Stimulated activated CD4-positive, alpha-beta T cell treated with anti-CD3 and anti-CD28 coated beads, Interleukin-12 subunit alpha, Interleukin-12 subunit beta, amount 100 ng/mL, for 48 hours (primary cell): ENCODE measurements at regions not wholly inside any gene's neighbourhood (a gene's known extent, or its start where the extent isn't known, plus 50 kb on each side); places are given as distances from the start of the nearest gene placed in this dataset.
"Not testable (repeated sequence)": the region's sequence is repeated elsewhere in the genome, so short reads cannot be mapped to it uniquely, and the experiment has no call there.

Source experiments
- DNase-seq, 3 donors: peaks; one replicate each; pipeline ENCODE4 v3.0.0-alpha.2; 2020; ENCODE audit warnings: low read depth in 2 of 3, low spot score in 1 of 3

DNA sequence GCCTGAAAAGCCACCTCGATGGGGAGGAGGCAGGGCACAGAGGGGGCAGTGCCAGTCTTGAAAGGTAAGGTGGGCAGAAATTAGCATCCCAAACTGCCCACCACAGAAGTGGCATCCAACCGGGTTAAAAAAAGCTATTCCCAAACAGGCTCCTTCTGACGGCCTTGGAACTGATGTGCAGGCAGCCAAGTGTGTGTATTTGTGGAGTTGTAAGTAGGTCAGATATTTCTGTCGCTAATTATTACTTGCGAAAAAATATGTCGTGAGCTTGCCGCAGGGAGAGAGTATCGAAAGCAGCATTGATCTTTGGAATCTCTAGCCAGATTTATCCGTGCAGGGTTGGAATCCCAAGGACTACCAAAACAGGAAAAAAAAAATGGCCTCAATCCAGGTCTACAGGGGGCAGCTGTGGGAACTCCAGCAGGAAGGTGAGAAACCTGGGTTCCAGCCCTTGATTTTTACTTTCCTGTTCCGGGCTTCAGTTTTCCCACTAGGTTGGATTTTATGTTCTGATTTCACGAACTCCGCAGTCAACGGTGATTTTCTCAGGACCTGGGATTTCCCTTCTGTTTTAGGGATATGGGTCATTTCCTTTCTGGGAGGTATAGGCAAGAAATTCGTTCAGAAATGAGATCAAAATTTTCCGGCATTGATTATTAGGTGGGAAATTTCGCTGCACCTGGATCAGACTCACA lies 200.8 kb downstream of the RGS3 start:
- DNase-seq = no peak

DNA sequence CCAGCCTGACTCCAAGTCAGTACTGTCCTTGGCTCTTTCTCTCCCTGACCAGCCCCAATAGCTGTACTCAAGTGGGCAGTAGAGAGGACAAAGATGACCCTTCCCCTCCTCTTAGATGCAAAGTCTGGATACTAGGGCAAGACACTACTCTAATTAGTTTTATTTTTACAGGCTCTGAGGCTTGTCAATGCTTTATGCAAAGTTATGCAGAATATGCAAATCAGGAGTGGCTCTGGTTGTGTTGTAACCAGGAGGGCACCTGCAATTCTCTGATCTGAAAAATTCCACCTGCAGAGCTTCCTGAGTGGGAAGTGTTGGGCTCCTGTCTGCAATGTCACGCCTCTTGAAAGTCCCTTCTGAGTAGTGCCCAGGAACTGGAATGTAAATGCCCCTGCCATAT lies 201.5 kb downstream of the RGS3 start:
- DNase-seq = no peak

DNA sequence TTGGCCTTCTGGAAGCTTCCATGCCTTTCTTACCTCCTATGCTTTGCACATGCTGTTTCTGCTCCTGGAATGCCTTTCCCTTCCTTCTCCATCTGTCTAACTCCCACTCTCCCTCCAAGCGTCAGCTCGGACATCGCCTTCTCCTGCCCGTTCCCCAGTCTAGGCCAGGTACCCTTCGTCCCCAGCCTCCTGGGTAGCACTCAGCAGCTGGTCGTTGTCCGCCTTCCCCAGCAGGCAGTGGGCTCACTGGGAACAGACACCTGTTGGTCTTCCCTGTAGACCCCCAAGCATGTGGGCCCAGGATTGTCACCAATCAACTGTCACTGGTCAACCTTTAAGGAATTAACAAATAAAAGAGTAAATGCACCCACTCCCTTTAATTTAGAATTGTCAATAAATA lies 202.2 kb downstream of the RGS3 start:
- DNase-seq = no peak

DNA sequence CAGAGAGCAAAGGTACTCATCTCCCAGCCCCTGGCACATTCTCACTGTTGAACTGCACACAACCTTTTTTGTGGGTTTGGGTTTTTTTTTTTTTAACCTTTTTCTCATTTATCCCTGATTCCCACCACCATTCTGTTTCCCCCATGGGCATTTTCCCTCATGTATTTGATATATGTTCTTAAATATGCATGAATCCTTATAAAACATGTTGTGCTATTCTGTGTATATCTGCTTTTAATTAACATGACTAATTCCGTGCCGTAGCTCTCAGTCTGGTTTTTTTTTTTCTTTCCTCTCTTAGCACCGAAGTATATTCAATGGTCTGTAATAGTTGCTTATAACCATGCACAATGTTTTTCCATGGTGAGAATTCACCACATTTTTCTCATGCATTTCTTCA lies 204.5 kb downstream of the RGS3 start:
- no peak for DNase-seq

DNA sequence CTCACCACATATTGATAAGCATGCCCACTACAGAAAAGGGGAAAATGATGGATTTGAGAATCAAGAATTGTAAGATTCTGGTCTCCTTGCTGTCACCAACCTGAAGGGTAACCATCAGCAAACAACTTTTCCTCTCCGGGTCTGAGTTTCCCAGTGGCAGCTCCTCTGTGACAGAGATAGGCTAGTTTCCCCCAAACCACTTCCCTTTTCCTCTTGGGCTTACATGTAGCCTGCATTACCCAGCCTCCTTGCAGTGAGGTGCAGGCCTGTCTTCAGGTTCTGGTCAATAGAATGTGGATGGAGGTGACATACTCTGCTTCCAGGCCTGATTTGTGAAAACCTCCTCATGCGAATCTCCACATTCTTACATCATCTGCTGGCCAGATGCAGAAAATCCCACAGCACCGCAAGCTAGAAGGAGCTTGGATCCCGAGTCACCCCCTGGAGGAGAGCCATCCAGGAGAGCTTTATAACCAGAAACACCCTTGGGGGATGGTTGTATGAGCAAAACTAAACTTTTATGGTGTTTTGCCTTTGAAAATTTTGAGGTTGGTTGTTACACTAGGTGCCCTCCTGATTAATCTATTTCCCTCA lies 206.1 kb downstream of the RGS3 start:
- DNase-seq = no peak

DNA sequence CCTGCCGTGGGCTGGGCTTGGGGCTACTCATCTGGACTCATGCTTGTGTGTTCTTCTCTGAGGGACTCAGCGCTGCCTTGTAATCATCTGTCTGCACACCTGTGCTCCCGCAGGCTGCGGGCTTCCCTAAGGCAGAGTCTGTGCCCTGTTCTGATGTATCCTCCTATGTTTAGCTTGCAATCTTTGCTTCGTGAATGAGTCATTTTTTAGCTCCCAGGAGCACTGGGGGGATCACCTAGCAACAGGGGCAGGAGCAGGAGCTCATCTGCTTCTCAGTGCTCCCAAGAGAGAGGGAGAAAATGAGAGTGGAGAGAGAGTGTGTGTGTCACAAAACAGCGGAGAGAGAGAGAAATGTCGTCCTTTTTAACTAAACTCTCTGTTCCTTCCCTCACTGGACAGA lies 202.4 kb upstream of the ZNF618 start:
- no peak for DNase-seq

DNA sequence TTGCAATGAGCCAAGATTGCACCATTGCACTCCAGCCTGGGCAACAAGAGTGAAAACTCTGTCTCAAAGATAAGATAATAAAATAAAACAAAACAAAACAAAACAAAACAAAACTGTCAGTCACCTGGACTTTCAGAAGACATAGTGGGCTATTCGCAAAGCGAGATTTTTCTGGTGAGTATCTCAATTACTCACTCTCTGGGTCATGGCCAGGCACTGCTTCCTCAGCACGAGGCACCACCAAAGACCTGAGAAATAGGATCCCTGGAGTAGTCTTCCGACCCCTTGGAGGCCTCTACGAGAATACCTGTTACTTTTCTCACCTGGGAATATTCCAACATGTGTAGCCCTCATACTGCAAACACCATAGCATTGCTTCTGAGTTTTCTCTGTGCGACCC lies 201.7 kb upstream of the ZNF618 start:
- no peak for DNase-seq

DNA sequence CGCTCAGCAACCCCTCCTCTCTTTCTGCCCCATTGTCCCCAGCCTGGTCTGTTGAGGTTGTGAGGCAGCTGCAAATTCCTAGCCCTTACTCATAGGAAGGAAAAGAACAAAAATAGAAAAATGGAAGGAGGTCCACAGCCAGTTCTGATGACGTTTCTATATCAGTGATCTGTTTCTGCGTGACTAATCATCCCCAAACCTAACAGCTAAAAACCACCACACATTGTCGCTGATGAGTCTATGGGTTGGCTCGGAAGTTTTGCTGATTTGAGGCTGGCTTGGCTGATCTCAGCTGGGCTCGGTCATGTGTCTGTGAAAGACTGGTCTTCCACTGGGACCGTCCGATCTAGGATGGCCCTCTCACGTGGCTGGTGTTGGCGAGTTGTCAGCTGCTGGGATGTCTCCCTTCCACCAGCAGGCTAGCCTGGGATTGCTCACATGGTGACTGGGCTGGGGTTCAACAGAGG lies 200.6 kb upstream of the ZNF618 start:
- DNase-seq = no peak

DNA sequence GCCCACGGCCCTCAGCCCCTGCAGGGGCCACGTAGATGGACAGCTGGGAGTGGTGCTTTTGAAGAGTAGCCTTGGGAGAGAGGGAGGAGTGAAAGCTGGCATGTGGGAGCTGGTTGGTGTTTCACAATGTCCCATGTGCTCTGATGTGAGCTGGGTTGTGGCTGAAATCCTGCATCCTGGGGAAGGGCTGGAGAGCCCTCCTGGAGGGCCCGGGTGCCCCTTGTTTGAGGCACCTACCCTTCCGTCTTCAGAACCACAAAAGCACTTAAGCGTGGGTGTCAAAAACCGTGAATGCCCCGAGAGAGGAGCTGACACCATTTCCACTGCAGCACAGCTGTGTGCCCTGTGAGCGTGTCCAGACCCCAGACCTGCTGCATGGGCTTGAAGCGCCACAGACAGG lies 199.1 kb upstream of the ZNF618 start:
- DNase-seq = no peak

DNA sequence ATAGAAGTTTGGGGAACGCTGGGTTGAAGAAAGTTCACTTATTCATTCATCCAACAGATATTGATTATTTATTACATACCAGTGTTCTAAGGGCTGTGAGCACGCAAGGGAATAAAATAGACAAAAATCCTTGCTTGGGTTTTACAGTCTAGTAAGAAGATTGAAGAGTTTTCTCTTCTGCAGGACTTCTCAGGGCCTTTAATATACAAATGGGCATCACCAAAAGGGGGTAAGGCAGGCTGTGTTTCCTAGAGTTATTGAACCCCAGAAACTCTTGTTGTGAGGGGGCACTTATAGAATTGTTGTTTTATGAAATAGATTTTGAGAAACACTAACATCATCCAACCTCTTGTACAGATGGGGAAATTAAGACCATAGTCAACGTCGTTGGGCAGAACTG lies 198.5 kb upstream of the ZNF618 start:
- DNase-seq = no peak

DNA sequence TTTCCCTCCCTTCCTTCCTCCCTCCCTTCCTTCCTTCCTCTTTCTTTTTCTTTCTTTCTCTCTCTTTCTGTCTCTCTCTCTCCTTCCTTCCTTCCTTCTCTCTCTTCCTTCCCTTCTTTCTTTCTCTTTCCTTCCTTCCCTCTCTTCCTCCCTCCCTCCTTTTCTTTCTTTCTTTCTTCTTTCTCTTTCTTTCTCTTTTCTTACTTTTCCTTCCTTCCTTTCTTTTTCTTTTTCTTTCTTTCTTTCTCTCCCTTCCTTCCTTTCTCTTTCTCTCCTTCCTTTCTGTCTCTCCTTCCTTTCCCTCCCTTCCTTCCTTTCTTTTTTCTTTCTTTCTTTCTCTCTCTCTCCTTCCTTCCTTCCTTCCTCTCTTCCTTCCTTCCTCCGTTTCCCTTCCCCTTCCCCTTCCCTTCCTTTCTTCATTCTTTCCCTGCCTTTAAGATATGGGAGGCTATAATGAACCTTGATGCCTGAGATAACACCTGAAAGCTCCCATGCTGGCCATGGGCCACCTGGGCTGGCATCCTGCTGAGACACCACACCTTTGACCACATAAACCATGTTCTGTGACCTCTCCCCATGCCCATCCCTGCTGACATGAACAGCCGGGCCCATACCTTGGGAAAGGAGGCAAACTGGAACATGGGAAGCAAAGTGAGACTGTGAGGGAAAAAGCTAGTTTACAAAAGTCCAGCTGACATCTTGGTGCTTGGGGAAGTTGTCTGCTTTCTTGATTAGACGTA lies 197.8 kb upstream of the ZNF618 start:
- DNase-seq = no peak

DNA sequence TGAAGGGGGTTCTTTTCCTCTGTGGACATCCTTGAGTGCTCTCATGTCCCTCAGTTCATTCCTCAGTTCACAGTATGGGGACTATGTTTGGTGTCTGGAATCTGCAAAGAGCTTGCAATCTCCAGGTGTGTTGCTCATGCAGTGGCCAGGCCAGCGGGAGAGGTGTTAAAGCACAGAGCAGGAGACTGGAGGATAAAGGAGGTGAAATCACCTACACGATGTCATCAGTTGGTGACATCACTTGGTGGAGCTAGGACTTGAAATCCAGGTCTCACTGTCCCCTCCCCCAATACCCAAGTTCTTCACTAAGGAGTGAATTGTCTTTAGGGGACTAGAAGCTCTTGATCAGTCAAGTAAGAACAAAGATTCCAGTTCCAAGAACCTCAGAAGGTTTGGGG lies 197.3 kb upstream of the ZNF618 start:
- no peak for DNase-seq

DNA sequence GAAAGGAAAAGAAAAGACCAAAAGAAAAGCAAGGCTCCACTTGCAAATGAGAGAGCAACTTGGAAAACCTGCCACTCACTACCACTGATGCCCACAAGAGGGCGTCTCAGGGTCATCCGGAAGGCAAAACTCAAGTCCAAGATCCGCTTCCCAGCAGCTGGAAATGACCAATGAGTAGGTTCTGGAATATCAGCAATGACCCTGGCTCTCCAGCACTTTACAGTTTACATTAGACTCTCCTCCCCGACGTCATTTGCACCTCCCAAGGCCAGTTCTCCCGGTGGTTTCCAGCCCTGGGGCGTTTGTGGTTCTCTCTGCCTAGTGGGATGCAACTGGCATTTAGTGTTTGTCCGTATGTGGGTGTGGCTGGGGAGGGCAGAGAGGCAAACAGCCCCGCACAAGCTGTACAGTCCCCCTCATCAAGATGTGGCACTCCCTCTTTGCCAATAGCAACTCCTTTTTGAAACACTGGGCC lies 193.8 kb upstream of the ZNF618 start:
- peak; percentile 9 to 52 (median 27) for DNase-seq

DNA sequence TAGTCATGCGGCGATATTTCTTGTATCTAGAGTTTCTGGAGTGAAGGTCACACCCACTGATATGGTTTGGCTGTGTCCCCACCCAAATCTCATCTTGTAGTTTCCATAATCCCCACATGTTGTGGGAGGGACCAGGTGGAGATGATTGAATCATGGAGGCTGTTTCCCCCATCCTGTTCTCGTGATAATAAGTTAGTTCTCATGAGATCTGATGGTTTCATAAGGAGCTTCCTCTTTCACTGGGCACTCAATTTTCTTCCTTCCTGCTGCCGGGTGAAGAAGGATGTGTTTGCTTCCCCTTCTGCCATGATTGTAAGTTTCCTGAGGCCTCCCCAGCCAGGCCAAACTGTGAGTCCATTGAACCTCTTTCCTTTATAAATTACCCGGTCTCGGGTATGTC lies 190.5 kb upstream of the ZNF618 start:
- not testable (repeated sequence) for DNase-seq

DNA sequence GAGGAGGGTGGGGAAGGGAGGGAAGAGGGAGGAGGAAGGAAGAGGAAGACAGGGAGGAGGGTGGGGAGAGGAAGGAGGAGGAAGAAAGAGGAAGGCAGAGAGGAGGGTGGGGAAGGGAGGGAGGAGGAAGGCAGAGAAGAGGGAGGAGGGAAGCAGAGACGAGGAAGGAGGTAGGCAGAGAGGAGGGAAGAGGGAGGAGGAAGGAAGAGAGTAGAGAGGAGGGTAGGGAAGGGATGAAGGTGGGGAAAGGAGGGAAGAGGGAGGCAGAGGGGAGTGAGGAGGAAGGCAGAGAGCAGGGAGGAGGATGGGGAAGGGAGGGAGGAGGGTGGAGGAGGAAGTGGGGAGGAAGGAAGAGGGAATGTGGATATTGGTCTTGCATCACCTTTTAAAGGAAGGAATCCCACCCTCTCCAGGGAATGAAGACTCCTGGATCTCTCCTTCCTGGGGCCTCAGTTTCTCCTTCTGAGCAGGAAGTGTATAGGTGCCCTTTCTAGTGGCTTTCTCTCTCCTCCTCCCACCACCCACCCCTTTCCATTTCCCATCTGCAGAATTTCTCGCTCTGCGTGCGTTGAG lies 188.9 kb upstream of the ZNF618 start:
- DNase-seq = no peak

DNA sequence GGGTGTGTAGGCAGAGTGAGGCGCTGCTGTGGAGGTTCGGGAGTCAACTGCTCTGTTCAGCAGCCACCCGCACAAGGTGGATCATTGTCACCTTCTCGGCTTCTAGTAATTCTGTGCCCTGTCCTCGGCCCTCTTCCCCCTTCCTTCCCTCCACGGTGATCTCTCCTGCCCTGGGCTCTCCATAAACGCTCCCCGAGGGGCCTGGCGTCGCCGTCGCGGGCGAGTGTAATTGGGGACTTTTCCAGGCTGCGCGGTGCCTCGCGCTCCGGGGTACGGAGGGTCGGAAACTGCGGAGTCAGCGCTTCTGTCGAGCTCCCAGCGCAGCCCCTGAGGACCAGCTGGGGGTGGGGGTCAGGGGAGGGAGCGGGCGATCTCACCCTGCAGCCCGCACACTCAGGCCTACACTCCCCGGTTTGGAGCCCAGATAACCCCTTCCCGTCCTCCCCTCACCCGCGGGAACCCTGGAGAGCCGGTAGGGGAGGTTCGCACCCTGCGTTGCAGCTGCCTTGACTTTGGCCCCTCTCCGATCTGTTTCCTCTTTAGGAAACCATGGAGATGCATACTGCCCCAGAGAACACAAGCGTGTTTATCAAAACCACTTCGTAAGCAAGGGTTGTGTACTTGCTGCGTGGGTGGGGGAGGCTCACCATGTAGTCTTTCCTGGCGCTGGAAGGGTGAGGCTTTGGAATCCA lies 188.3 kb upstream of the ZNF618 start:
- DNase-seq = no peak

DNA sequence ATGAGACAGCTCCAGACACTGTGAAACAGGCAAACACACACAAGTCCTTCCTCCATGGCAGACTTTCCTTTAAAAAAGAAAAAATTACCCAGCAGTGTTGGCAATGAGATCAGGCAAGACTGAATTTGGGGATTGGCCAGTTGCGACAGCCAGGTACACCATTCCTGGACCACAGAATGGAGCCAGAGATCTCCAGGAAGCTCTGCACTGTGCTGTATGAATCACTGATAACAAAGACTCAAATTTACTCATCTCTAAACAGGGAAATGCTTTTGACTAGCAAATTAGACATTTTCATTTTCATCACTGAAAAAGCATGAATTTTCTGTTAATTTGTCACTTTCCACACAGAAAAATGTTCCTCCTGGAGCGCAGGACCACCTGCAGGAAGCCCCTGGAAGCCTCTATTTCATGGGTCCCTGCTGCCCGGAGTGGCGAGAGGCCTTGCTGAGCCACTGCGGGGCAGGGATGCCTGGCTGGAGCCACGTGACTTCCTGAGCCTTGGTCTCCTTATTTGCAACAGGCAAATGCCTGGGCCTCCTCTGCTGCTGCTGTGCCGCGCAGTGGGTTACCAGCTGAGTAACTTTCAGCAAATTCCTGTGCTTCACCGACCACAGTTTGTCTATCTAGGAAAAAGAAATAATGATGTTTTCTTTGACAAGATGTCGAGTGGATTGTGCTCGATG lies 185.9 kb upstream of the ZNF618 start:
- no peak for DNase-seq

DNA sequence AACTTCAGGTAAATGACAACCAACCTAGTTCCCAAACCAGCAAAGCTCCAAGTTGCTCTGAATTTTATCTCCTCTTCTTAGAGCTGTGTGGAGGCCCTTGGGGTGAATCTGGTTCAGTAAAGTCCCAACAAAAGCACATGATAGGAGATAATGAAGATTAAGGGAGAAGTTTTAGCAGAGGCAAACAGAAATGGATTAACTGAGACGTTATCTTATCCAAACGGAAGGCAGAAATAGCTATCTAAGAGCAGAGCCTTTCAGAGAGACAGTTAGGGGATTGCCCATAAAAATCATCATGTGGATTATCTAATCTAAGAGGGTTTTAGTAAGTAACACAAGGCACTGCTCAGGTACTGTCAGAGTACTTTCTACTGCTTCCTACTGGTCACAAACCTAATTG lies 183.9 kb upstream of the ZNF618 start:
- DNase-seq = no peak

DNA sequence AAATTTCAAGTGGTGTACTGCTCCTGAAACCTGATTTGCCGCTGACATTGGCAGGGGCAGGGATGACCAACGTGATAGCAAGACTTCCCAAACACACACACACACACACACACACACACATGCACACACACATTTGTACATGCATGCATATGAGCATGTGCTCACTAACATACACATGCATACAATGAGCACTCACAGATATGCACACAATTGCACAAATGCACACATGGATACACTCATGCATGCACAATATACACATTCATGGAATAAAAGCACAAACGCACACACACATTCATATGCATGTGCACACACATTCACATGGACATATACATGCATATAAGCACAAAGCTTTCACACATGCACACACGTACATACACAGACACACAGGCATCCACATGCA lies 181.2 kb upstream of the ZNF618 start:
- no peak for DNase-seq

DNA sequence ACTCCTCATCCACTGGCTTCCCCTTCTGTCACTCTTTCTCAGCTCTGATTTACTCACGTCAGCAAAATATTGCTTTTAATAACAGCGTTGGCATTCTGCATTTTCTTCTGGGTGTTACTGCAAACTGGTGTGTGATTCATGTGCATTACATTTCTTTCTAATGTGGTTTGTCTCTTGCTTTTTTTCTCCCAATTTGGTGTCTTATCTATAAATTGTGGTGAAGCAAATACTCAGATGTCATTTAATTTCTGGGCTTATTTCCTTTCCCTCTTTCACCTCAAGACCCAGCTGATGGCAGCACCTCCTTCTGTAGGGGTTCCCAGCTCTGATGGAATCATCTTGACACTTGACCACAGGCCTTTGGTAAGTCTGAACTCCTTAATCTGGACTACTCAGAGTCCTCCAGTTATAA lies 180.7 kb upstream of the ZNF618 start:
- DNase-seq = no peak

DNA sequence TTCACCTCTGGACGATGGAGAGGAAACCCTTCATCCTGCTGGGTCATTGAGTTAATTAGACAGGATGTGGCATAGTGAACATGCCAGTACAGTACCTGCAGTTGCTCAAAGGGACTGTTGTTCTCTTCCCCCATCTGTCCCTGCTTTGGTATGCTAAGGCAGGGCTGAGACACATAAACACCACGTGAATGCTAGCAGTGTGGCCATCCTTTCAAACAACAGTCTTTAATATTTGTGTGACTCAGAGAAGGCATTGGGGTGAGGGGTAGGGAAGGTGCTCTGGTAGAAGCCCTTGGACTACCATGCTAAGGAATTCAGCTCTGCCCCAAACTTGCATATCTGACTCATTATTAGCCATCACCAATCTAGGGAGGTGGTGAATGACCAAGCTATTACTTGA lies 180.2 kb upstream of the ZNF618 start:
- DNase-seq = no peak
